Smooth muscle cell (in vitro differentiated cells): ENCODE measurements at regions not wholly inside any gene's neighbourhood (a gene's known extent, or its start where the extent isn't known, plus 50 kb on each side); places are given as distances from the start of the nearest gene placed in this dataset.

Experiments
- DNase-seq: peaks from one replicate; lab custom pipeline; 2025; ENCODE audit not compliant: unreplicated experiment; lab: John Stamatoyannopoulos, UW
- H2AFZ ChIP-seq: fragments of 200-600 bp; sonication (generic); 2 replicates; pipeline ENCODE4 v1.6.0; 2016; ENCODE audit warnings: antibody characterized with exemption, low read depth, mild to moderate bottlenecking
- H3F3A ChIP-seq: fragments of 200-600 bp; sonication (generic); 2 replicates; pipeline ENCODE4 v1.6.0; 2017; ENCODE audit warnings: antibody characterized with exemption, low read depth
- H3K27ac ChIP-seq: fragments of 200-600 bp; sonication (generic); 2 replicates; pipeline ENCODE4 v1.5.1; 2016; ENCODE audit warnings: low read depth, mild to moderate bottlenecking
- H3K27me3 ChIP-seq: fragments of 200-600 bp; sonication (generic); 2 replicates; pipeline ENCODE4 v1.6.1; 2016; ENCODE audit warnings: low read depth, mild to moderate bottlenecking
- H3K36me3 ChIP-seq: fragments of 200-600 bp; sonication (generic); 2 replicates; pipeline ENCODE4 v1.5.1; 2016; ENCODE audit warnings: low read depth
- H3K4me1 ChIP-seq: fragments of 200-600 bp; sonication (generic); 2 replicates; pipeline ENCODE4 v1.5.1; 2016; ENCODE audit warnings: low read depth
- H3K4me2 ChIP-seq: fragments of 200-600 bp; sonication (generic); 2 replicates; pipeline ENCODE4 v1.6.0; 2016; ENCODE audit warnings: mild to moderate bottlenecking
- H3K4me3 ChIP-seq: fragments of 200-600 bp; sonication (generic); 2 replicates; pipeline ENCODE4 v1.5.1; 2016; ENCODE audit warnings: mild to moderate bottlenecking
- H3K79me2 ChIP-seq: fragments of 200-600 bp; sonication (generic); 2 replicates; pipeline ENCODE4 v1.6.0; 2016; ENCODE audit warnings: low read depth, mild to moderate bottlenecking
- H3K9ac ChIP-seq: fragments of 200-600 bp; sonication (generic); 2 replicates; pipeline ENCODE4 v1.6.0; 2016; ENCODE audit warnings: low read depth
- H3K9me3 ChIP-seq: fragments of 200-600 bp; sonication (generic); replicated peaks from 2 replicates; pipeline ENCODE4 v1.5.1; 2016; ENCODE audit warnings: low read depth
- H4K20me1 ChIP-seq: fragments of 200-600 bp; sonication (generic); 2 replicates; pipeline ENCODE4 v1.6.0; 2016; ENCODE audit warnings: low read depth
- CTCF ChIP-seq: fragments of 200-600 bp; sonication (generic); IDR thresholded peaks from 2 replicates; pipeline ENCODE4 v1.5.1; 2017; ENCODE audit warnings: borderline replicate concordance, mild to moderate bottlenecking, antibody characterized with exemption; ENCODE audit not compliant: insufficient read depth, poor library complexity, severe bottlenecking
- WGBS: methylation state at CpG from one replicate; pipeline ENCODE4 v1.1.7; 2016; ENCODE audit warnings: low lambda C conversion rate; 5-methylcytosine and 5-hydroxymethylcytosine counted together

- Histone ChIP-seq H3K4me3 (no peak overlapping the region), H3K79me2 (peaks cover 7% of the 10 kb centered on the region), H3K9ac (no peak overlapping the region), H4K20me1 (peaks cover 6% of the 10 kb centered on the region), H3K27ac (peak overlapping the region; percentile 29), H3K27me3 (no peaks in the 10 kb centered on the region), H3K36me3 (no peaks in the 10 kb centered on the region), H3K4me1 (peaks cover 6% of the 10 kb centered on the region), H2AFZ (no peak overlapping the region), H3K4me2 (peak overlapping the region; percentile 18), H3K9me3 (no peaks in the 10 kb centered on the region), H3F3A (peaks cover 6% of the 10 kb centered on the region)
- TF ChIP-seq CTCF: no peak
- 13% methylated on average over 3 of the region's 3 CpGs for WGBS
- no peak for DNase-seq
These were observed 91.9 kb downstream of the FAM217A start for GRCh38 chr6:3987053-3987452.

GRCh38 chr6:3987576-3987975 is 91.4 kb downstream of the FAM217A start:
- WGBS: 77% methylated on average over 2 of the region's 2 CpGs
- Histone ChIP-seq H3F3A (peaks cover 6% of the 10 kb centered on the region), H2AFZ (no peak overlapping the region), H3K4me2 (no peak overlapping the region), H3K9me3 (no peaks in the 10 kb centered on the region), H4K20me1 (peaks cover 6% of the 10 kb centered on the region), H3K27ac (peak overlapping the region; percentile 29), H3K4me1 (peaks cover 6% of the 10 kb centered on the region), H3K79me2 (peaks cover 7% of the 10 kb centered on the region), H3K4me3 (no peak overlapping the region), H3K27me3 (no peaks in the 10 kb centered on the region), H3K9ac (no peak overlapping the region), H3K36me3 (no peaks in the 10 kb centered on the region)
- no peak for DNase-seq
- no peak for TF ChIP-seq CTCF

GRCh38 chr6:3990692-3991491 is 88.0 kb downstream of the FAM217A start:
- peak; percentile 71 for DNase-seq

More at GRCh38 chr6:3990692-3991491, 88.0 kb downstream of the FAM217A start:
- 17% methylated on average over 21 of the region's 21 CpGs for WGBS
- Histone ChIP-seq H4K20me1 (peaks cover 10% of the 10 kb centered on the region), H3K79me2 (peaks cover 12% of the 10 kb centered on the region), H3K9ac (peak overlapping the region; percentile 63), H3K27me3 (no peaks in the 10 kb centered on the region), H3K4me3 (peak overlapping the region; percentile 46), H3K4me1 (peaks cover 6% of the 10 kb centered on the region), H3K4me2 (peak overlapping the region; percentile 86), H3K36me3 (no peaks in the 10 kb centered on the region), H3K27ac (peak overlapping the region; percentile 83), H3K9me3 (no peaks in the 10 kb centered on the region), H2AFZ (peak overlapping the region; percentile 87), H3F3A (peaks cover 6% of the 10 kb centered on the region)
- peak; percentile 93 for TF ChIP-seq CTCF
